Aorta (tissue), 5 donors: ENCODE measurements at regions not wholly inside any gene's neighbourhood (a gene's known extent, or its start where the extent isn't known, plus 50 kb on each side); places are given as distances from the start of the nearest gene placed in this dataset.

Experiments
- ATAC-seq: fragments of 200-7000 bp; cut with Tn5 transposase; one replicate; pipeline ENCODE4 v1.9.1; 2022; ENCODE audit warnings: moderate library complexity; ENCODE audit not compliant: low FRiP score
- DNase-seq, 2 donors: peaks; one replicate each; pipeline ENCODE4 v3.0.0-alpha.2; 2020
- H3K27ac ChIP-seq, 2 donors: one replicate each; pipeline ENCODE4 v1.5.1; 2013; ENCODE audit warnings: low read length in 2 of 2, mild to moderate bottlenecking in 2 of 2, moderate library complexity in 2 of 2, control low read depth in 1 of 2, inconsistent platforms in 1 of 2, low read depth in 1 of 2
- H3K27me3 ChIP-seq, 2 donors: one replicate each; pipeline ENCODE4 v1.6.1; 2013; ENCODE audit warnings: control low read depth in 1 of 2, low read length in 1 of 2, mild to moderate bottlenecking in 1 of 2, moderate library complexity in 1 of 2; ENCODE audit not compliant: insufficient read depth in 2 of 2, control insufficient read depth in 1 of 2
- H3K36me3 ChIP-seq, 2 donors: one replicate each; pipeline ENCODE4 v1.6.1; 2013; ENCODE audit warnings: control low read depth in 1 of 2, low read length in 1 of 2, mild to moderate bottlenecking in 1 of 2; ENCODE audit not compliant: insufficient read depth in 2 of 2, control insufficient read depth in 1 of 2
- H3K4me1 ChIP-seq, 2 donors: one replicate each; pipeline ENCODE4 v1.6.1; 2013; ENCODE audit warnings: low read length in 2 of 2, control low read depth in 1 of 2, mild to moderate bottlenecking in 1 of 2, moderate library complexity in 1 of 2; ENCODE audit not compliant: insufficient read depth in 2 of 2, control insufficient read depth in 1 of 2
- H3K4me3 ChIP-seq, 2 donors: one replicate each; pipeline ENCODE4 v1.5.1; 2013; ENCODE audit warnings: low read length in 2 of 2, control low read depth in 1 of 2, mild to moderate bottlenecking in 1 of 2
- H3K9me3 ChIP-seq: one replicate; pipeline ENCODE4 v1.6.1; 2013; ENCODE audit warnings: mild to moderate bottlenecking, low read length; ENCODE audit not compliant: control insufficient read depth
- WGBS, 2 donors: extraction: QIAGEN DNeasy Blood & Tissue Kit; methylation state at CpG; one replicate each; pipeline ENCODE4 v1.1.7; 2013; 5-methylcytosine and 5-hydroxymethylcytosine counted together
- intact Hi-C, 2 donors: fragments of 100-400 bp; cut with DNase I; formaldehyde crosslinking; loops; one replicate each; pipeline versions ENCODE4 v1.14.2 to v1.15.0; 2022
- donor health status: healthy with polysubstance abuse.
- donor health status: Bipolar disorder and iron deficiency.
- donor health status: DM: no; HTN: no; CAD: no.
- donor health status: DM: no; HTN: no; CAD: no.
- donor health status: DM: yes; HTN: yes; CAD: no.

DNA sequence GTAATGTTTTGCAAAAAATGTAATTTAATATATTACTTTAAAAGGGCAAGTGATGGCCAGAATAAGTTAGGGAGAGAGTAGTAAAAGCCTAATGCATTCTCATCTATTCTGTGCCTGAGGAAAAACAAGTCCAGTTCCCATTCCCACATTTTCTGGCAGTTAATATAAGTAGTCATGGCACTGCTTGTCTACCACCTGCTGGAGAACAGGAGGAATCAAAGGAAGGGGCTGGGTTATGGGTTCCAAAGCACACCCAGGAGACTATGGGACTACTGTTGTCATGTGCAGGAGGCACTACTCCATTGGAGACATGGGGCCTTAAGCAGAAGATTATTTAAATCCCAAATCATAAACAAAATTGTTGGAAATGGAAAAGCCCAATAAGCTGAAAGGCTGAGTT is 2618.6 kb downstream of the ARAP2 start:
- DNase-seq, result no peak
- Histone ChIP-seq H3K4me1 (no peaks in the 10 kb centered on the region), H3K36me3 (no peaks in the 10 kb centered on the region), H3K27me3 (no peaks in the 10 kb centered on the region), H3K9me3 (no peaks in the 10 kb centered on the region), H3K27ac (no peak overlapping the region), H3K4me3 (no peak overlapping the region)
- intact Hi-C loops, result no loop called here
- ATAC-seq, result no peak

DNA sequence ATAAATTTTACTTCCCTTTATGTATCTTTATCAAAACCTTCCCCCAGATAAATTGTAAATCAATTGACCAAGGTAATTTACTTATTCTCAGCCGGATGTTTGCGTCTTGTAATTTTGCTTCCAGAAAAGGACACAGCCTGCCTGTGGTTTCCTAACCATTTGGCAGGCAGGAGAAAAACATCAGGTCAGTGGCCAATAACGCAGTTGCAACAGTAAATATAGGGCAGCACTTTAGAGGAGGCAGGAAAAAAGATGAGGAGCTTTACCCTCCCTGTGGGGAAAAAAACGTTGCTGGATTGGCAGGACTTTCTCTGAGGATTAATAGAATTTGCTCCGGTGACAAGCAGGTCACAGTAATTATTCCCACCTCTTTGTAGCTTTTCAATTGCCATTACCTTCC is 2618.1 kb downstream of the ARAP2 start:
- Histone ChIP-seq H3K4me1 (no peaks in the 10 kb centered on the region), H3K4me3 (no peak overlapping the region), H3K36me3 (no peaks in the 10 kb centered on the region), H3K9me3 (no peaks in the 10 kb centered on the region), H3K27ac (no peak overlapping the region), H3K27me3 (no peaks in the 10 kb centered on the region)
- DNase-seq, result no peak
- ATAC-seq, result no peak
- WGBS, 2 donors, result 50 to 54% methylated on average over 5 of the region's 5 CpGs
- intact Hi-C loops, result no loop called here

DNA sequence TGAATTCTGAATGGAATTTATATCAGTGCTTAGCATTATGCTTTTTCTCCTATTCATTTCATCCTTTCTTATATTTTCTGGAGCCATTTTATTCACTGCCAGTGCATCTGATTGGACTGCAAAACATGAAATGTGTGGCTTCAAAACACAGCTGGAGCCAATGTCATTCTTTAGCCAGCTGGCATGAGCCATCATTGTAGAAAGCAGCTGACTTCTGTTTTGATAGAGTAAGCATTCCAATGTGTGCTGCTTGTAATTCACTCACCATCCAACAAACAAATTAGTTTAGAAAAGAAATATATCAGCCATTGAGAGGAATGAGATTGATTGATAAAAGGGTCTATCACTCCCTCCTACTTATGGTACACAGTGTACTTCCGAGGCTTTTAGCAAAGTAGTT is 2616.0 kb downstream of the ARAP2 start:
- WGBS, 2 donors, result 27 to 41% methylated on average over 1 of the region's 1 CpG
- ATAC-seq (no peak), DNase-seq (no peak)
- Histone ChIP-seq H3K4me3 (no peak overlapping the region), H3K27me3 (no peaks in the 10 kb centered on the region), H3K36me3 (no peaks in the 10 kb centered on the region), H3K9me3 (no peaks in the 10 kb centered on the region), H3K27ac (no peak overlapping the region), H3K4me1 (no peaks in the 10 kb centered on the region)
- intact Hi-C loops, result no loop called here

DNA sequence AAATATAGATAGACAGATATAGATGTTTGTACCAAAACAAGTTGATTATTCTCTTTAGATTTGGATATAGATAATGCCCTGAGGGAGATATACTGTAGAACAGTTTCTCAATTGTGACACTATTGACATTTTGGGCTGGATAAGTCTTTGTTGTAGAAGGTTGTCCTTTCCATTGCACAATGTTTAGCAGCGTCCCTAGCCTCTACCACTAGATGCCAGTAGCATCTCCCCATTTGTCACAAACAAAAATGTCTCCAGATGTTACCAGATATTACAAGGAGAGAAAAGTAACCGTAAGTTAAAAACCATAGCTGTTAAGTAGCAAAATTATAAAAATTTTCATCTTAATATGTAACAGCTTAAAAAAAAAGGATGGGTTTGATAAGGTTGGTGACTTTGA is 2595.3 kb downstream of the ARAP2 start:
- H3K36me3 ChIP-seq, result no peaks in the 10 kb centered on the region
- no peak for DNase-seq
- intact Hi-C loops, result no loop called here

DNA sequence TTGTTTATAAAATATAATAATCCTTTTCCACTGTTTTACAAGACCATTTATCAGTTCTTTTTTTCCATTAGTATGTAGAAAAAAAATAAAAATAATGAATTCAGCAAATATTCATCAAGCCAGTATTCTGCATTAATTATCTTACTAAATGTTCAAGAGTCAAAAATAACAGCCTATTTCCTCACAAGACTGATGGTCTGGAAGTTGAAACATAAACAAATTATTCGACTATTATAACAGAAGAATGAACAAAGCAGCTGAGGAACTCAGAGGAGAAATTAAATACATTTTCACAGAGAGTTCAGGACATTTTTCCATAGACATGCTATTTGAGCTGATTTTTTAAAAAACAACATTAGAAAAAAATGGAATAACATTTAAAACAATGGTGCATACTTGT is 2594.8 kb downstream of the ARAP2 start:
- Histone ChIP-seq H3K9me3 (peaks cover 1% of the 10 kb centered on the region), H3K36me3 (no peaks in the 10 kb centered on the region), H3K27ac (no peak overlapping the region), H3K27me3 (no peaks in the 10 kb centered on the region), H3K4me1 (no peaks in the 10 kb centered on the region), H3K4me3 (no peak overlapping the region)
- ATAC-seq, result no peak
- intact Hi-C loops, result no loop called here
- 5 to 7% methylated on average over 1 of the region's 1 CpG for WGBS, 2 donors
- no peak for DNase-seq

More for the DNA sequence above, 2595.3 kb downstream of the ARAP2 start:
- Histone ChIP-seq H3K27me3 (no peaks in the 10 kb centered on the region), H3K27ac (no peak overlapping the region), H3K4me1 (no peaks in the 10 kb centered on the region), H3K9me3 (peaks cover 1% of the 10 kb centered on the region), H3K4me3 (no peak overlapping the region)
- WGBS, 2 donors, result 50 to 54% methylated on average over 2 of the region's 2 CpGs
- ATAC-seq, result no peak

DNA sequence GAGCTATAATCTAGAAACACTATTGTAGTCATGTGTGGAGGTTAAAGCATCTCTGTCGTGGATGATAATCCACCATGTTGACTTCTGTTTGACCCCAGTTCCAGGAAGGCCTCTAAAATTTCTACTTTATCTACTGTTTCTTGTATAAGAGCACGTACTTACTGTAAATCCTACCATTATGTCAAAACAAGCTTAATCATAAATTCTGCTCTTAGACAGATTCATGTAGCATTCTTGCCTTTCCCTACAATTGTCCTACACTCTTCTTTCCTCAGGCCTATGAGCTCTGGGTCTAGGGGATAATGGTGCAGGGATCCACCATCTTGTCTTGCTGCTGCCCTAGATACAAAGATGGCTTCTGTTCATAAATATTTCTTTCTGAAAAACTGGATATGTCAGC is 2594.3 kb downstream of the ARAP2 start:
- ATAC-seq (no peak), DNase-seq (no peak)
- intact Hi-C loops, result loop anchor here in 1 of 2 donors (10.0 kb wide), 1 partner anchor 545 kb away; no protein-coding TSS in a partner anchor
- Histone ChIP-seq H3K9me3 (peaks cover 1% of the 10 kb centered on the region), H3K27ac (no peak overlapping the region), H3K4me1 (no peaks in the 10 kb centered on the region), H3K4me3 (no peak overlapping the region), H3K36me3 (no peaks in the 10 kb centered on the region), H3K27me3 (no peaks in the 10 kb centered on the region)
- 79 to 83% methylated on average over 2 of the region's 2 CpGs for WGBS, 2 donors

DNA sequence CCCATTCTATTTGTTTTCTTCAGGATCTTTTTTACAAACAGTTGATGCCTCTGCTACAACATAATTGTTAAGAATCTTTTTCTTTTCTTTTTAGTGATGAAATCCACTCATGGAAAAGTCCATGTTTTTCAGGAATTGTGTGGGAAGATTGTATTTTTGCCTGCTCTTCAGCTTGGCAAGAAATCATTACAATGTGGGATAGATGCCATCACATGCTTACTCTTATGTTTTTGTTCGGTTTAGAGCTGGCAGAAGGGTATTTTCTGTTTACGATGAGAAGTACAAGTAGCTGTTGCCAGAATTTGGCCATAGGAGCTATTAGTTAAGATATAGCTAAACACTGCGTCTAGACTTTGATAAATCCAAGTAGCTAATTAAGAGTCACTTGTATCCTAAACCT is 2585.3 kb downstream of the ARAP2 start:
- intact Hi-C loops, result loop anchor here in 1 of 2 donors (10.0 kb wide), 1 partner anchor 536 kb away; no protein-coding TSS in a partner anchor
- DNase-seq (no peak), ATAC-seq (no peak)
- Histone ChIP-seq H3K9me3 (no peaks in the 10 kb centered on the region), H3K4me3 (no peak overlapping the region), H3K27ac (no peak overlapping the region), H3K36me3 (no peaks in the 10 kb centered on the region), H3K4me1 (no peaks in the 10 kb centered on the region), H3K27me3 (no peaks in the 10 kb centered on the region)
- 9 to 11% methylated on average over 3 of the region's 3 CpGs for whole genome bisulfite sequencing, 2 donors

DNA sequence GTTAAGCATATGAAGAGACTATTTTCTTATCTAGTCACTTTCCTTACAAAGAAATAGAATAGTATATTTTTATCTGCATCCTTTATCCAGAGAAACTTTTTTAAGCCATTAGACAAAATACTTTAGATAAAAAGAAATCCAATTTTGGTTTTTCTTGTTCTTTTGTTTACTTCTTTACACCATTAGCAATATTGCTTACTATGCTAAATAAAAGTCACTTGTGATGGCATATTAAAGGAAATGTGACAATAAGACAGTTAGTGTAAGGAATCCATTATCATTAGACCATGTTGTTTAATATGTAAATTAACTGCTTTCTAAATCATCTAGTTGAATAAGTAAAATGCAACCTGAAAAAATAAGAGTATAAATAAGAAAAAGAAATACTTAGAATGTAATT is 2582.7 kb downstream of the ARAP2 start:
- DNase-seq, result no peak
- no peaks in the 10 kb centered on the region for H3K27me3 ChIP-seq
- intact Hi-C loops, result no loop called here

DNA sequence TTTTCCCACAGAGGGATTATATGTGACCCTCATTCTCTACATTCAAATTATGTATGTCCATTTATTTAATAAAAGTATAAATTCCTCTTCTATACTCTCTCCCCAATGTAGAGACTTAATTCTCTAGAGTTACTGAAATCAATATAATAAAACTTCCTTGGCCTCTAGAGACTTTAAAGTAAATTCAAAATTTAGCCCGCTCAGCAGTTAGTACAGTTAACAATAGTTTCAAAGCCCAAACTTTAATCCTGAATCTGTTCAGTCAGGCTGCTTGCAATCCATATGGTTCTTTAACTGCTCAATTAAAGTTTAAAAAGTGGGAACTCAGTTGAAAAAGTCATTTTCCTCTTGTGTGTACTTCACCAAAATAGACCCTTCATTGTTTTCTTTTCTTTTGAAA is 2558.4 kb downstream of the ARAP2 start:
- 91 to 95% methylated on average over 1 of the region's 1 CpG for WGBS, 2 donors
- no peaks in the 10 kb centered on the region for H3K36me3 ChIP-seq
- ATAC-seq (no peak), DNase-seq (no peak)
- H3K27me3 ChIP-seq, result no peaks in the 10 kb centered on the region
- no peaks in the 10 kb centered on the region for H3K4me1 ChIP-seq
- no peak overlapping the region for H3K4me3 ChIP-seq
- no peak overlapping the region for H3K27ac ChIP-seq
- intact Hi-C loops, result no loop called here
- H3K9me3 ChIP-seq, result no peaks in the 10 kb centered on the region

More for the DNA sequence above, 2582.7 kb downstream of the ARAP2 start:
- no peaks in the 10 kb centered on the region for H3K9me3 ChIP-seq
- H3K36me3 ChIP-seq, result no peaks in the 10 kb centered on the region
- ATAC-seq, result no peak
- H3K27ac ChIP-seq, result no peak overlapping the region
- no peaks in the 10 kb centered on the region for H3K4me1 ChIP-seq
- H3K4me3 ChIP-seq, result no peak overlapping the region
